ENCODE measurements at regions not wholly inside any gene's neighbourhood (a gene's known extent, or its start where the extent isn't known, plus 50 kb on each side); places are given as distances from the start of the nearest gene placed in this dataset.

DNA sequence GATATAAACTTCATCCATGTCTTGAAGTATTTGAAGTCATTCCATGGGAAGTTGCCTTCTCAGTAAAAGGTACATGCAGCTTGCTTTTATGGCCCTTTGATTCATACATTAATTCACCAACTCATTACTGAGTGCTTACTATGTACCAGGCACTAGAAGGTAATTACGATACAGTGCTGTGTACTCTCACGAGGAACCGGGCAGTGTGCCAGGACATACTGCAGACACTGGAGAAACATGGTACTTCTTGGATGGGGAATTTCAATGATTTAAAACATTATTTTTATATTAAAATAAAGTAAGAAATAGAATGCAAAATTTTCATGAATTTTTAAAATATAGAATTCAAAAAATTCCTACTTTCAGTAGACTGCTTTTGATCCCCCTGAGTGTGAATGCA, 71.4 kb upstream of the WDR41 start:
- Histone ChIP-seq H3K9ac (ENCODE audit: low read depth in 1 of 2, low read length in 2 of 2) (no peak overlapping the region), H3K4me1 (ENCODE audit: control insufficient read depth in 4 of 4, insufficient read depth in 4 of 4, low read length in 3 of 4) (no peaks in the 10 kb centered on the region), H3K4me3 (ENCODE audit: low read depth in 1 of 3, low read length in 3 of 3) (no peak overlapping the region), H3K9me3 (ENCODE audit: control insufficient read depth in 4 of 4, low read length in 3 of 4) (no peaks in the 10 kb centered on the region), H3K27ac (ENCODE audit: low read depth in 1 of 2, low read length in 2 of 2) (no peak overlapping the region), H3K27me3 (ENCODE audit: control insufficient read depth in 4 of 4, insufficient read depth in 4 of 4, low read length in 3 of 4) (no peaks in the 10 kb centered on the region), H3K36me3 (ENCODE audit: control insufficient read depth in 4 of 4, insufficient read depth in 3 of 4, low read depth in 1 of 4, low read length in 3 of 4) (no peaks in the 10 kb centered on the region)
- TF ChIP-seq YY1 (IDR thresholded peaks at IDR 0.05) (no peak), TAF1 (conservative IDR thresholded peaks at IDR 0.05) (no peak), EGR1 (IDR thresholded peaks at IDR 0.05; ENCODE audit: low read depth in 2 of 2) (no peak), REST (IDR thresholded peaks at IDR 0.05) (no peak), RXRA (IDR thresholded peaks at IDR 0.05) (no peak), NR2F2 (IDR thresholded peaks at IDR 0.05) (no peak)
- WGBS = 65% methylated on average over 3 of the region's 3 CpGs
- no peak for DNase-seq (ENCODE audit: low spot score)

DNA sequence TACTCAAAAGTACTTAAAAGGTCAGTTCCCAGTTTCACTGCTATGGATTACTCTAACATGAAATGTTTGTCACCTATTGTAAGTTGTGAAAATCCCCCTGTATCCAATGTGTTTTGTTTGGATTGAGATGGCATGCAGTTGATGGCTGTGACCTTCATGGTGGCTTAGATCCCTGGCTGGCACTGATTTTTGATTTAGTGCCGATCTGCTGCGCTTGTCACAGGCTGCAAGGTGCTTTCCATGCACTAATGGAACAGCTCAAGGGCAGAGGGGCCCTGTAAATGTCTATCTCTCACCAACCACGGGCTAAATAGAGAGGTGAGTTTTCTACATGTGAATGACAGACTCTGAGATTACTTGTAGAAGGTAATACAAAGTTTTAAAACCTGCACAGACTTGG, 69.8 kb upstream of the WDR41 start:
- H3K4me3 ChIP-seq (ENCODE audit: low read depth in 1 of 3, low read length in 3 of 3) = no peak overlapping the region
- H3K9ac ChIP-seq (ENCODE audit: low read depth in 1 of 2, low read length in 2 of 2) = no peak overlapping the region
- 67% methylated on average over 3 of the region's 3 CpGs for WGBS
- H3K9me3 ChIP-seq (ENCODE audit: control insufficient read depth in 4 of 4, low read length in 3 of 4) = no peaks in the 10 kb centered on the region
- H3K27ac ChIP-seq (ENCODE audit: low read depth in 1 of 2, low read length in 2 of 2) = no peak overlapping the region
- H3K4me1 ChIP-seq (ENCODE audit: control insufficient read depth in 4 of 4, insufficient read depth in 4 of 4, low read length in 3 of 4) = no peaks in the 10 kb centered on the region
- no peaks in the 10 kb centered on the region for H3K27me3 ChIP-seq (ENCODE audit: control insufficient read depth in 4 of 4, insufficient read depth in 4 of 4, low read length in 3 of 4)
- TF ChIP-seq, protein P1, sequence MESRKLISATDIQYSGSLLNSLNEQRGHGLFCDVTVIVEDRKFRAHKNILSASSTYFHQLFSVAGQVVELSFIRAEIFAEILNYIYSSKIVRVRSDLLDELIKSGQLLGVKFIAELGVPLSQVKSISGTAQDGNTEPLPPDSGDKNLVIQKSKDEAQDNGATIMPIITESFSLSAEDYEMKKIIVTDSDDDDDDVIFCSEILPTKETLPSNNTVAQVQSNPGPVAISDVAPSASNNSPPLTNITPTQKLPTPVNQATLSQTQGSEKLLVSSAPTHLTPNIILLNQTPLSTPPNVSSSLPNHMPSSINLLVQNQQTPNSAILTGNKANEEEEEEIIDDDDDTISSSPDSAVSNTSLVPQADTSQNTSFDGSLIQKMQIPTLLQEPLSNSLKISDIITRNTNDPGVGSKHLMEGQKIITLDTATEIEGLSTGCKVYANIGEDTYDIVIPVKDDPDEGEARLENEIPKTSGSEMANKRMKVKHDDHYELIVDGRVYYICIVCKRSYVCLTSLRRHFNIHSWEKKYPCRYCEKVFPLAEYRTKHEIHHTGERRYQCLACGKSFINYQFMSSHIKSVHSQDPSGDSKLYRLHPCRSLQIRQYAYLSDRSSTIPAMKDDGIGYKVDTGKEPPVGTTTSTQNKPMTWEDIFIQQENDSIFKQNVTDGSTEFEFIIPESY (IDR thresholded peaks at IDR 0.05) = no peak
- no peak for TF ChIP-seq NR2F2 (IDR thresholded peaks at IDR 0.05)
- TF ChIP-seq GABPA (IDR thresholded peaks at IDR 0.05 in 1 of 2, conservative IDR thresholded peaks at IDR 0.05 in 1 of 2) = no peak
- TF ChIP-seq, protein P2, sequence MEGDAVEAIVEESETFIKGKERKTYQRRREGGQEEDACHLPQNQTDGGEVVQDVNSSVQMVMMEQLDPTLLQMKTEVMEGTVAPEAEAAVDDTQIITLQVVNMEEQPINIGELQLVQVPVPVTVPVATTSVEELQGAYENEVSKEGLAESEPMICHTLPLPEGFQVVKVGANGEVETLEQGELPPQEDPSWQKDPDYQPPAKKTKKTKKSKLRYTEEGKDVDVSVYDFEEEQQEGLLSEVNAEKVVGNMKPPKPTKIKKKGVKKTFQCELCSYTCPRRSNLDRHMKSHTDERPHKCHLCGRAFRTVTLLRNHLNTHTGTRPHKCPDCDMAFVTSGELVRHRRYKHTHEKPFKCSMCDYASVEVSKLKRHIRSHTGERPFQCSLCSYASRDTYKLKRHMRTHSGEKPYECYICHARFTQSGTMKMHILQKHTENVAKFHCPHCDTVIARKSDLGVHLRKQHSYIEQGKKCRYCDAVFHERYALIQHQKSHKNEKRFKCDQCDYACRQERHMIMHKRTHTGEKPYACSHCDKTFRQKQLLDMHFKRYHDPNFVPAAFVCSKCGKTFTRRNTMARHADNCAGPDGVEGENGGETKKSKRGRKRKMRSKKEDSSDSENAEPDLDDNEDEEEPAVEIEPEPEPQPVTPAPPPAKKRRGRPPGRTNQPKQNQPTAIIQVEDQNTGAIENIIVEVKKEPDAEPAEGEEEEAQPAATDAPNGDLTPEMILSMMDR (IDR thresholded peaks at IDR 0.05; ENCODE audit: low read depth, low read length, missing input control) = no peak
- TF ChIP-seq TAF1 (conservative IDR thresholded peaks at IDR 0.05) = no peak
- TF ChIP-seq REST (IDR thresholded peaks at IDR 0.05) = no peak
- no peak for TF ChIP-seq JUND (IDR thresholded peaks at IDR 0.05)
- TF ChIP-seq RAD21 (IDR thresholded peaks at IDR 0.05) = no peak
- TF ChIP-seq EGR1 (IDR thresholded peaks at IDR 0.05; ENCODE audit: low read depth in 2 of 2) = no peak
- TF ChIP-seq, protein P3, sequence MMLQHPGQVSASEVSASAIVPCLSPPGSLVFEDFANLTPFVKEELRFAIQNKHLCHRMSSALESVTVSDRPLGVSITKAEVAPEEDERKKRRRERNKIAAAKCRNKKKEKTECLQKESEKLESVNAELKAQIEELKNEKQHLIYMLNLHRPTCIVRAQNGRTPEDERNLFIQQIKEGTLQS (IDR thresholded peaks at IDR 0.05) = no peak
- TF ChIP-seq MAX (IDR thresholded peaks at IDR 0.05) = no peak
- TF ChIP-seq SP1 (IDR thresholded peaks at IDR 0.05) = no peak
- no peak for TF ChIP-seq YY1 (IDR thresholded peaks at IDR 0.05)
- TF ChIP-seq HNF4G (IDR thresholded peaks at IDR 0.05) = no peak
- no peak for TF ChIP-seq HNF4A (conservative IDR thresholded peaks at IDR 0.05)
- no peak for TF ChIP-seq FOXA1 (IDR thresholded peaks at IDR 0.05)
- TF ChIP-seq RXRA (IDR thresholded peaks at IDR 0.05) = no peak
- TF ChIP-seq FOXA2 (IDR thresholded peaks at IDR 0.05) = no peak
- no peaks in the 10 kb centered on the region for H3K36me3 ChIP-seq (ENCODE audit: control insufficient read depth in 4 of 4, insufficient read depth in 3 of 4, low read depth in 1 of 4, low read length in 3 of 4)
- DNase-seq (ENCODE audit: low spot score) = no peak
